Prostate gland (tissue), 2 donors: ENCODE measurements at regions not wholly inside any gene's neighbourhood (a gene's known extent, or its start where the extent isn't known, plus 50 kb on each side); places are given as distances from the start of the nearest gene placed in this dataset.

Source experiments
- POLR2A ChIP-seq: fragments of 450-650 bp; IDR thresholded peaks from one replicate; pipeline ENCODE4 v1.6.1; 2016; ENCODE audit warnings: antibody characterized with exemption, mild to moderate bottlenecking
- POLR2AphosphoS5 ChIP-seq: sonication (generic); formaldehyde crosslinking; IDR thresholded peaks from one replicate; pipeline ENCODE4 v1.6.1; 2017; ENCODE audit warnings: antibody characterized with exemption
- TF ChIP-seq, protein P1 (sequence below), 4 experiments: fragments of 200-600 bp in 2 of 4; fragments of 450-650 bp in 2 of 4; sonication (generic) in 2 of 4; IDR thresholded peaks; 1 replicate in 3 of 4; 2 replicates in 1 of 4; pipeline ENCODE4 v1.5.1; 2016 to 2019; ENCODE audit warnings: antibody characterized with exemption in 4 of 4, mild to moderate bottlenecking in 2 of 4, moderate library complexity in 2 of 4

DNA sequence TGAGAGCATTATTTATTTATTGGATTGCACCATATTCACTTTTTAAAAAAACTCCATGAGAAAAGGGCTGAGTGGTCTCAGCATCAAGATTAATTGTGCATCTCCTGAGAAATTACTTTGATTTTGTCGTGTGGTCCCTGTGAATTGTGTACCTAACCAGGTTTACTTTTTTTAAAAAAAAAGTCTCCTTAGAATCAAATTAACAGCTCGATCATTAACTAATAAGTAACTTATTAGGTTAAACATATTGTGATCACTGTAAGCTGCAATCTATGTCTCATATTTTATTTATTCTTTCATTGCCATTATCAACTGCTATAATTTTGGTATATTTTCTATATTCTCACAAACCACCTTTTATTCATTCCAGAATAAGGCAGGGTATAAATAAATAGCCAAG, 318.2 kb downstream of the ADCYAP1 start:
- TF ChIP-seq, protein P1, sequence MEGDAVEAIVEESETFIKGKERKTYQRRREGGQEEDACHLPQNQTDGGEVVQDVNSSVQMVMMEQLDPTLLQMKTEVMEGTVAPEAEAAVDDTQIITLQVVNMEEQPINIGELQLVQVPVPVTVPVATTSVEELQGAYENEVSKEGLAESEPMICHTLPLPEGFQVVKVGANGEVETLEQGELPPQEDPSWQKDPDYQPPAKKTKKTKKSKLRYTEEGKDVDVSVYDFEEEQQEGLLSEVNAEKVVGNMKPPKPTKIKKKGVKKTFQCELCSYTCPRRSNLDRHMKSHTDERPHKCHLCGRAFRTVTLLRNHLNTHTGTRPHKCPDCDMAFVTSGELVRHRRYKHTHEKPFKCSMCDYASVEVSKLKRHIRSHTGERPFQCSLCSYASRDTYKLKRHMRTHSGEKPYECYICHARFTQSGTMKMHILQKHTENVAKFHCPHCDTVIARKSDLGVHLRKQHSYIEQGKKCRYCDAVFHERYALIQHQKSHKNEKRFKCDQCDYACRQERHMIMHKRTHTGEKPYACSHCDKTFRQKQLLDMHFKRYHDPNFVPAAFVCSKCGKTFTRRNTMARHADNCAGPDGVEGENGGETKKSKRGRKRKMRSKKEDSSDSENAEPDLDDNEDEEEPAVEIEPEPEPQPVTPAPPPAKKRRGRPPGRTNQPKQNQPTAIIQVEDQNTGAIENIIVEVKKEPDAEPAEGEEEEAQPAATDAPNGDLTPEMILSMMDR (IDR thresholded peaks at IDR 0.05), result no peak
- TF ChIP-seq POLR2A (no peak), POLR2AphosphoS5 (no peak)
